HG03064 (cell line): ENCODE measurements at regions not wholly inside any gene's neighbourhood (a gene's known extent, or its start where the extent isn't known, plus 50 kb on each side); places are given as distances from the start of the nearest gene placed in this dataset.
A peak's percentile ranks its signal among the peaks of the same experiment; 100 is the strongest.
"Not testable (repeated sequence)": the region's sequence is repeated elsewhere in the genome, so short reads cannot be mapped to it uniquely, and the experiment has no call there.

Experiments
- ATAC-seq: cut with Tn5 transposase; IDR thresholded peaks from one replicate; pipeline ENCODE4 v1.9.1; 2021; ENCODE audit warnings: low read depth; ENCODE audit not compliant: unreplicated experiment

DNA sequence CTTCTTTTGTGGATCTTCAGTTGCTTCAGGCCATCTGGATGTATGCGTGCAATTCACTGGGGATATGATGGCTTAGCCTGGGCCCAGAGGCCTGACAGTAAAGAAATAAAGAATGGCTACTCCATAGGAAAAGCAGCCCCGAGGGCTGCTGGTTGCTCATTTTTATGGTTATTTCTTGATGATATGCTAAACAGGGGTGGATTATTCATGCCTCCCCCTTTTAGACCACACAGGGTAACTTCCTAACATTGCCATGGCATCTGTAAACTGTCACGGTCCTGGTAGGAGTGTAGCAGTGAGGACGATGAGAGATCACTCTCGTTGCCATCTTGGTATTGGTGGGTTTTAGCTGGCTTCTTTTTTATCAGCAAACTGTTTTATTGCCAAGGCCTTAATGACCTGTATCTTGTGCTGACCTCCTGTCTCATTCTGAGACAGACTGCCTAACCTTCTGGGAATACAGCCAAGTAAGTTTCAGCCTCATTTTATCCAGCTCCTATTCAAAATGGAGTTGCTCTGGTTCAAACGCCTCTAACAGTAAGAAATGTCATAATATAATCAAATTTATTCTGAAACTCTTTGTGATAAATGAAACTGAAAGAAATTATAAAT is 60.5 kb downstream of the DSEL start:
- ATAC-seq: no peak

DNA sequence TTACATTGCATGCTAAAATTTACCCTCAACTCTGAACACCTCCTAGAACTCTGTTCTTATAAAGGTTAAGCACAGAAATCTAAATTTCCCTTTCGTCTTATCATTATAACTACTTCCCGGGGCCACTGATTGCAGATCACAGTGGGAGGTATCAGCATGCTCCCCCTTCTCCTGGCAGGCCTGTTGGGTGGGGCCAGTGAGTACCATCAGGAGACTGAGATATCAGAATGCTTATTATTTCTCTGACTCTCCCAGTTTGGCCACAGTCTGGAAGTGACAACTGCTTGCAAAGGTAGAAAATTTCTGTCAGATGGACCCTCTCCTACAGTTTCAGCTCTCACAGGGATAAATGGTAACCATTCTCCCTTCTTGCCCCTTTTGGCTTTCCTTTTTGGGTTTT is 62.6 kb downstream of the DSEL start:
- no peak for ATAC-seq

DNA sequence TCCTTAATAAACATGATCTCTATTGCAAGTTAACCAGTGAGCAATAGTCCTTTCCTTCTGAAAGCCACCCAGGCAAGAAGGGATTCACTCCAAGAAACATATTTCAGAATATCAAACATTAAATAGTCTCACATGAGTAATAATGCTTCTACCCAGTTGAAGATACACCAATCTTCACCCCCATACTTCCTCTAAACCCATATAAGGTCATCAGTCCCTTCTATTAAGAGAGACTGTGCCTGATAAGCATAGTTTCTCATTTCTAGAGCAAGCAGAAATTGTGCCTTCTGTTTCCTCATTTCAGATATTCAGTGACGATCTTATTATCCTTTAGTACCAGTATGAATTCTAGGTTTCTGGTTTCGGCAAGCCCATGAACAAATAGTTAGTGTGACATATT is 64.6 kb downstream of the DSEL start:
- no peak for ATAC-seq

DNA sequence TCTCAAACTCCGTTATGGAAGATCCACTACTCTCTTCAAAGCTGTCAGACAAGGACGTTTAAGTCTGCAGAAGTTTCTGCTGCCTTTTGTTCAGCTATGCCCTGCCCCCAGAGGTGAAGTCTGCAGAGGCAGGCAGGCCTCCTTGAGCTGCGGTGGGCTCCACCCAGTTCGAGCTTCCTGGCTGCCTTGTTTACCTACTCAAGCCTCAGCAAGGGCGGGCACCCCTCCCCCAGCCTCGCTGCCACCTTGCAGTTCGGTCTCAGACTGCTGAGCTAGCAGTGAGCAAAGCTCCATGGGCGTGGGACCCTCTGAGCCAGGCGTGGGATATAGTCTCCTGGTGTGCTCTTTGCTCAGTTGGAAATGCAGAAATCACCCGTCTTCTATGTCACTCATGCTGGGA is 65.4 kb downstream of the DSEL start:
- ATAC-seq: not testable (repeated sequence)

DNA sequence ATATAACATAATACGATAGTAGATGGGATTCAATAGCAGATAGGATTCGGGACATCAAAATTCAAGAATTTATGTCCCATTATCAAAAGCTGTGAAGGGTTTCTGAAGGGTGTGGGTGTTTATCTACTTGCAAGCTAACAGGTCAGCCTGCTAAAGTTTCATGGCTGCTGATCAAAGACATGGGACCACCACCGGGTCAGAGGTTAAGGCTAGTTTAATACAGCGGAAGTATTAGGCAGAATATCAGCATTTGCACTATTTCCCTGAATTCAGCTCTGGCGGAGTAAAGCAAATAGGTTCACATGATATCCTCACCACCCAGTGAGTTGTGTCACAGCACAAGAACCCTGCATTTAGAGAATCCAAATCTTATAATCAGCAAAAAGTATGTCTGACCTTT is 82.5 kb downstream of the DSEL start:
- ATAC-seq: no peak

DNA sequence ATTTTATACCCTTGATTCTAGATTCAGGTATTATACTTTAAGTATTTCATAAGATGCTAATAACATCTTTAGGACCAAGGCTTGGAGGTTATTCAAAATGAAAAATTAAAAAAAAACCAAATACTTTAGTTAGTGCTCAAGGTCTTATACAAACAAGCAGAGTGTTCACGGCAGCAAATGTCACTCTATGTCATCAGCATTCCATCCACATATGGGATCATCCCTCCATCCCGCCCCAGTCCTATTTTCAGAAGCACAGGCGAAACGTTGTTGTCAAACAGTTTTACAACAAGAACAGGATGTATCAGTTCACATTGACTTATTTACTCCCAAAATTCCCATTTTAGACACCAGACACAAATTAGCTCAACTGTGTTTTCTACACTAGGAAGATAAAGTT is 83.7 kb downstream of the DSEL start:
- no peak for ATAC-seq

DNA sequence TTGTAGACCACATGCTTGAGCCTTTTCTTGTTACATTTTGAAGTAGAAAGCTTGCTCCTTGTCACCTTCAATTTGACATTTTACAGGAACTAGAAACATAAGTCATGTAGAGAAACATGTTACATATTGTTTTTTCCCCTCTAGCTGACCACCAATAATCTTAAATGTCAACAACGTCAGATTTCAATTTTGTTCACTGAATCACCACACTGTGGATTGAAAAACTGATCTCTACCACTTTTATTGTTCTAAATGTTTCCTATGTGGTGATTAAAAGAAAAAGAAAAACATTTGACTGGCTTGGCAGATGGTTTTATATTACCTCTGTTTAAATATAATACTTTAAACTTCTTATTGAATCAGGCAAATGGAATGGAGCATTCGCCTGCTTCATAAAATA is 87.7 kb downstream of the DSEL start:
- no peak for ATAC-seq

DNA sequence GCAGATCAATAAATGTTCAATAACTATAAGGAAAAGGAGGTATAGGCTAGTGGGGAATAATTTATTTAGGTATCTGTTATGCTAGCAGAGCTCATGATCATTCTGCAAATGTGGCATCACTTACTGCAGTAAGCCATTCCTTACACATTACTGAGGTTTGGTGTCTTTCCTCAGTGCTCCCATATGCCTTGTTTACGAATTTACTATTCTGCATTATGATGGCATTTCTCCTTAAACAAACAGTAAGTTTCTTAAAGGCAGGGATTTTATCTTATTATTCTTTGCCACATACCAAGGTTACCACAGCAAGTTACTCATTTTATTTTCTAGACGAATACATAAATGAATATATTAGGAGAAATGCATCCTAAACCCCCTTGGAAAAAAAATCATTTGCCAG is 88.4 kb downstream of the DSEL start:
- no peak for ATAC-seq

DNA sequence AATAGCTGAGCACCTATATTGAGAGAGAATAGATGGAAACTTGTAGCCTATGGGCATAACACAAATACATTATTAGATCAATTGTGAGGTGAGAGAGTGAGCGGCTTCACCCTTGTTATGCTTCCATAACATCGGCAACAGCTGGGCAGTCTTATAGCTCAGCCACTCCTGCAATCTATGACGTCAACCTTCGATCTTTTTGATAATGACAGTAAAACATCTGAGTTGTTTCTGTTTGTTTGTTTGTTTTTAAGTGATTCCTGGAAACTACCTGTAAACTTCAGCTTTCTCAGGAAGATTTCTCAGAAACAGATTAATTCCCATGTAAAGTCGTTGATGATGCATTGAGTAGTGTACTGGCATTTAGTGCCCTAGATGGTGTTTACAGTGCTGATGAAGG is 90.0 kb downstream of the DSEL start:
- ATAC-seq: no peak

DNA sequence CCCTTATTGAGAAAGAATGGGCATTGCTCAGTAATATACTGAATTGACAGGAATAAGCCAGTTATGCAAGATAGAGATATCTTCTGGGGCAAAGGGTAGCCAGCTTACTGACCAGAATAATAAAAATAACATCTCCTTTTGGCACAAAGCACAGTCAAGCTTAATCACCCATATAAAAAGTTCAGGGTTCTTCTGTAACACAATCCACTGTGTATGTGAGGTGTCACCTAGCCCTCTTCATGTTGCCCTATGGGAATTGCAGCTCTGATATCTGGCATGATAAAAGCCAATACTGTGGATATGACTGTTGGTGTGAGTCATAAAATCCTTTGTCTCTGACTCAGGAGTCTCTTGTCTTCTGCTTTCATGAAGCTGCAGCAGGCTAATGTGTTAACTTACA is 90.8 kb downstream of the DSEL start:
- ATAC-seq: no peak

DNA sequence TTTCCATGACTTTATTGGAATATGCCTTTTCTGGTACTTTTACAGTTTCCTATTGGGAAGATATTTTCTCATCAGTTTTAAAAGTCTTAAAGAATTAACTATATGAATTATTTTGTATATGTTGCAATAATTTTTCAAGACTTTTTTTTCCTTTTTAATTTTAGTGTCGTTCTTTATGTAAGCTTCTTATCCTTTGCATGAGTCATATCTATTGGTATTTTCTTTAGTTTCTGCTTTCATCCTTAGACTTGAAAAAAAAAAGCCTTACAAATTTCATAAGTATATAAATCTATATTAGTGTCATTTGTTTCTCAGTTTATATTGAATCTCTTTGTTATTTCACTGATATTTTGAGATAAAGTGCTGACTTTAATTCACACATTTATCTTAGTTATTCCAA is 94.9 kb downstream of the DSEL start:
- ATAC-seq: no peak

DNA sequence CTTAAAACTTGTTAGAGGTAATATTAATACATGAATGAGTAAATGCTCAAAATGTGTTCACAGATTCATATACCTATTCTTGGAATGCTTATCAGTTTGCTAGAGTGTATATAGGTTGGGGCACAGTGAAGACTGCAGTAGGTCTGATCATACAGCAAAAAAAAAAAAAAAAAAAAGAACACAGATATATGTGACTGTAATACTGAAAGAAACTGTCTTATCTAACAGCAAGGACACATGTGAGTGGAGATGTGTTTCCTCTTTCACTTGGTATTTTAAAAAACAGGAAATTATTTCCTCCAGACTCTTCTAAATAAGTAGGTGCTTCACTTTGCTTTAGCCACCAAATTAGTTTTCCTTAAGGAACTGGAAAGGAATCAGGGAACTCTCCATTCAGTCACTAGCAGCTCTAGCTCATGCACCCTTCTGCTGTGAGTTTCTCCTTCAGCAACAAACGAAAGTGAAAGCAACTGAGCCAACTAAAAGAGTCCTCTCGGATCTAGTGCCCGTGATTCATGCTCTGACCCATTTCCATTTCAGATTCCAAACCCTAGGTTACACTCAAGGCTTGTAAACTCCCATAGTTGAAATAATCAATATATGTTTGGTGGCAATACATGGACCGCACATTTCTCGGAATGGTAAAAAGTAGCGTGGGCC is 98.5 kb downstream of the DSEL start:
- peak; percentile 86 for ATAC-seq

DNA sequence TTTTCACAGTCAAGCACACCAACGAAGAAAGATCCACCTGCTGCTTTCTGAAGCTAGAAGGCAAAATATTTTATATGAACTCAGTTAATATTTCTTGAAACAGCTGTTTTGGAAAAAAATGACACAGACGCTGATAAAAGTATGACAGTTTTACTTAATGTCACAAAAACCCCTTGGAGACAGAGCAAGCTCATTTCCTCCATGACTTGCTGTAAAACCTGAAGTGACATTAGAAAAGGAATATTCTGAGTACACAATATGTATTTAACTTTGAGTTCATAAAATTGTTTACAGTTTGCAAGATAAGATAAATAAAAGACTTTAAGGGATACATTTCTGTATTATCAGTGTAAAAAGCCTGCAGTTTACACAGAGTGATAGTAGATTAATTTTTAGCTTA is 105.4 kb downstream of the DSEL start:
- ATAC-seq: no peak

DNA sequence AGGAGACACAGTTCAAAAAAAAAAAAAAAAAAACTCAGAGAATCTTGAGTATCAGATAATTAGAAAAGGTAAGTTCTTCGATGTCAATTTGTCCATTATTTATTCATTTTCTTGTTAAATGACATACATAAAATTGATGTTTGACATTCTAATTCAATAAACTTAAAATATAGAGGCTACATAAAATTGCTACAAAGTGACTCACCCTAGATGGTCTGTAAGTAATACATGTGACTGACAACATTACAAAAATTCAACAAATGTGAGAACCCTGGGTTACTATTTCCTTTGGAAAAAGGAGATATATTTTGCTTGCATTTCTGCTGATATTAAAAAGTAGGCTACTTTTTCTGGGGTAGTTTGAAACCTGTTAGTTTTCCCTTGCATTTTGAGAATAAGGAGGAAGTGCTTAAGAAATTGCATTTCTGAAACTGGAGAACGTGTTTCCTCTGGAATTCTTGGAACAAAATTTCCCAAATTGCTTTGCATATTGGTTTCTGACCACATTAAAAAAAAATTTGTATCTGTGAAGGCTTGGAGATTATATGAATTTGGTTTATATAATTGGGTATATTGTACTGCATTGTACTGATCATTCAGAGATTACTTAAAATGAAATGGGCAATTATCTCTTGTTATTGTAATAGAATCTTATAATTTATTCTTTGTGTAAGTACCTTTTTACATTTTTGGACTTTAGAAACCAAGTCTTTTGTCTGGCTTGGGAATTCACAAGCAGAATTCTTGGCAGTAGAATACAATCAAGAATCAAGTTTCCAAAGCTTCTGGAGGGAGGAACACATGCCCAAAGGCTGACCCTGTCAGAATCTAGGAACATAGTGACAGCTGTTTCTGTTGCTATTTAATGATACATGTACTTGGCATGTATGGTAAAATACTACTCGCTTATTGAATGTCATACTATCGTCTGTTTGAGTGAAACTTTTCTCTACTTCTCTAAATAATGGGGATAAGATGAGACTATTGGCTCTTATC is 106.1 kb downstream of the DSEL start:
- no peak for ATAC-seq

DNA sequence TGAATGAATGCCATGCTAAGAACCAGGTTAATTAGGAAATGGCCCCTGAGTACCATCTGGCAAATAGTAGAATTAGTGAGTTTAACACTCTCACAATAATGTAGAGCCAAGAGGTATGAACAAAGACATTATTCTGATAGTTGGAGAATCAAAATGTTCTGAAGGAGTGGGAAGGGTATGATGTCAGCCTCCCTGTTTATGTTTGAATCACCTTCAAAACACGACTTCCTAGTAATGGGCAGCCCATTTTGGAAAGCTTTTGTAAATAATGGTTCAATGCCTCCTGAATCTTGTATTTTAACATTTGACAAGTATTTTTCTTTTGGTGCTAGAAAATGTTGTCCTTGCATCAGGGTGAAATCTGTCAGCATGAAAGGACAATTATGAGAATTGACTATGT is 108.3 kb downstream of the DSEL start:
- no peak for ATAC-seq

DNA sequence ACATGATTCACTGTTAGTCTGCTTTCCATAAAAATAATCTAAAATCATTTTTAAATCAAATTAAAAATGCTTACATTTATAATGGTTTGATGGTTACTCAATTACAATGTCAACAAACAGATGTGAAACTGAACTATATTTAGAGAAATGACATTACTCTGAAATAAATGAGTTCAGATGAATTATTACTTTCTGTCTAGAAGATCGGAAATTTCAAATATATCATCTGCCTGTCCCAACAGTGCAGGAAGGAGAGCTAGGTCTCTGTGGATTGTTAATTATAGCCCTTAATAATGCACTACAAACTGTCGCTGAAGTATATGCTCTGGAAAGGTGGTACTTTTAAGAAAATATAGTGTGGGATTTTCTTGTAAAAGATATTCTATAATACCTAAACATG is 109.8 kb downstream of the DSEL start:
- no peak for ATAC-seq

DNA sequence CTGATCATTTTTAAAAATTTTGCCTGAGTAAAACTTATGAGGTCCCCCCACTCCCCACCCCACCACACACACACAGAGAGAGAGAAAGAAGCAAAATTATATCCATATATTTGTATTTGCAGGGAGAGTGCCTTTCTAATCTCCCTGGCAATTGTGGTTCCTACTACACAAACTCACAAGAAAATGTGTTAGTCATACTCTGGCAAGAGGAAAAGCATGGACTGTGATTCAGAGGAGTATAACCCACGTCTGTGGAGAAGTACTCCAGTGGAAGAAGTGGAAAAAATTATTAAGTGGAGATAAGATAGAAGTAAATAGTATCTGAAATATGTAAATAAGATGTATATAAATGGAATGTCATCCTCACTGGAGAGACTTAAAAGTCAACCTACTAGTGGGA is 114.0 kb downstream of the DSEL start:
- ATAC-seq: no peak

DNA sequence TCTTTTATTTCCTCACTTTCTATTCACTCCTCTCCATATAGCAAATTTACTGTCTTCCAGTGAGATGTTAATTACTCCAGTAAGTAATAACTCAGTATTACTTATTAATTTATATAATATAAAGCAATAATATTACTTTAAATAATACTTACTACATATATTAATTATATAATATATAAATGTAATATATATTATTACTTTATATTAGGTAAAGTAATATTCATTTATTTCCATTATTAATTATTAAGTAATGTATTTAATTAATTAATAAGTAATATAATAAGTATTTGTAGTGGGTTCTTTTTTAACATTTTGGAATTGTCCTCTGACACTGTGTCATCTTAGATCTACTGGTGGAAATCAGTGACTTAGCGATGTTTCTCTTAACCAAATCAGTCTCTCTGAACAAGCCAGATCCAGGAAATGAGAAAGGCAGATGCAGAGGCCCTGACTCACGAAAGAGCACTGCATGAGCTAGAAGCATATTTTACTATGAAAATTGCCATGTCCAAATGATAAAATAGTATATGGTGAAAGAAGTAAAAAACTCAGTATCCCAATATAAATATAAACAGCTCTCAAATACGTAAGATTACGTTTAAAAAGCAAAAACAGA is 115.9 kb downstream of the DSEL start:
- no peak for ATAC-seq

DNA sequence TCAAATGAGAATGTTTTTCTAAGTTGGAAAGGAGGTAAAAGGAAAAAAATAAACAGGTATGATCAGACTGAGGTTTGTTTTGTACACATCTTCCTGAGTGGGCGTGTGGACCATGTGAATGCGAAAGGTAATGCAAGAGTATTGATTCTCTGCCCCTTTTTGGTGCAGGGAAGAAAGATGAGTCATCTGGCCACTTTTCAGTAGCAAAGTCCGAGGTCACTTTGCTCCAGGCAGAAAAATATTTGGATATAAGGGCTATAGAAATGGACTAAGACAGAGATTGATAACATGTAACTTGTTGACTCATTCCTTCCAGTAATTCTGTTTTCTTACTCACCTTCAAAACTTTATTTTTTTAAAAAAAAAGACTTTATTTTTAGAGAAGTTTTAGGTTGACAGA is 130.5 kb downstream of the DSEL start:
- ATAC-seq: no peak

DNA sequence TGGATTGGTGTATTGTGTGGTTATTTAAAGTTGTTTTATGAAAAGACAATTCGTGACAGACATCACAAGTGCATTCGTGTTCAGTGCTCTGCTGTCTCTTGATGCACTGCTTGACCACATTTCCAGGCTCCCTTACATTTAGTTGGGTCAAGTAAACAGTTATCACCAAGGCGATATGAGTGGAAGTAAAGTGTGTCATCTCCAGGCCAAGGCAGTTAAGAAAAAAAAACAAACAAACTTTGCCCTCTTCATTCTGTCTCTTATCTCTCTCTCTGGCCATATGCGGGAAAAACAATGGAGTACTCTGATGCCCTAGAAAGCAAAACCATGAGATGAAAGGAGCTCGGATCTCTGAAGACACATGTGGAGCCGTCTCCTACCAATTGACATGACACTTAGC is 131.1 kb downstream of the DSEL start:
- ATAC-seq: no peak

DNA sequence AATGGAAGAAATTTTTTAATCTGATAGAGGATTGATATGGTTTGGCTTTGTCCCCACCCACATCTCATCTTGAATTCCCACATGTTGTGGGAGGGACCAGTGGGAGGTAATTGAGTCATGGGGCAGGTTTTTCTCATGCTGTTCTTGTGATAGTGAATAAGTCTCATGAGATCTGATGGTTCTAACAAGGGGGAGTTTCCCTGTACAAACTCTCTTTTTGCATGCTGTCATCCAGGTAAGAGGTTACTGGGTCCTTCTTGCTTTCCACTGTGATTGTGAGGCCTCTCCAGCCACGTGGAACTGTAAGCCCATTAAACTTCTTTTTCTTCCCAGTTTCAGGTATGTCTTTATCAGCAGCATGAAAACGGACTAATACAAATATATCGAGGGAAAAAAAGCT is 132.5 kb downstream of the DSEL start:
- not testable (repeated sequence) for ATAC-seq
